GM23338 (cell line): ENCODE measurements at regions not wholly inside any gene's neighbourhood (a gene's known extent, or its start where the extent isn't known, plus 50 kb on each side); places are given as distances from the start of the nearest gene placed in this dataset.

Experiments
- ATAC-seq: fragments of 200-7000 bp; cut with Tn5 transposase; 3 replicates; pipeline ENCODE4 v1.9.1; 2020
- DNase-seq: peaks from one replicate; pipeline ENCODE4 v3.0.0-alpha.2; 2015; ENCODE audit warnings: low spot score
- H2AFZ ChIP-seq: fragments of 200-600 bp; sonication (generic); 2 replicates; pipeline ENCODE4 v1.8.0; 2016; ENCODE audit warnings: antibody characterized with exemption, mild to moderate bottlenecking, moderate library complexity
- H3F3A ChIP-seq: fragments of 200-600 bp; sonication (generic); replicated peaks from 2 replicates; pipeline ENCODE4 v1.8.0; 2017; ENCODE audit warnings: antibody characterized with exemption, mixed run types, low read depth
- H3K27ac ChIP-seq: fragments of 200-600 bp; sonication (generic); 2 replicates; pipeline ENCODE4 v1.6.1; 2016; ENCODE audit warnings: low read depth
- H3K27me3 ChIP-seq: fragments of 200-600 bp; sonication (generic); 2 replicates; pipeline ENCODE4 v1.8.0; 2016; ENCODE audit warnings: mild to moderate bottlenecking, mixed run types, moderate library complexity; ENCODE audit not compliant: insufficient read depth
- H3K36me3 ChIP-seq: fragments of 200-600 bp; sonication (generic); 2 replicates; pipeline ENCODE4 v1.8.0; 2016; ENCODE audit warnings: mild to moderate bottlenecking; ENCODE audit not compliant: insufficient read depth
- H3K4me1 ChIP-seq: fragments of 200-600 bp; sonication (generic); 2 replicates; pipeline ENCODE4 v1.8.0; 2016; ENCODE audit warnings: mild to moderate bottlenecking, moderate library complexity; ENCODE audit not compliant: insufficient read depth
- H3K4me2 ChIP-seq: fragments of 200-600 bp; sonication (generic); 2 replicates; pipeline ENCODE4 v1.7.1; 2017; ENCODE audit warnings: mixed run types
- H3K4me3 ChIP-seq: fragments of 200-600 bp; sonication (generic); 2 replicates; pipeline ENCODE4 v1.6.1; 2016; ENCODE audit warnings: mixed run types
- H3K79me2 ChIP-seq: fragments of 200-600 bp; sonication (generic); replicated peaks from 2 replicates; pipeline ENCODE4 v1.8.0; 2017; ENCODE audit warnings: mild to moderate bottlenecking; ENCODE audit not compliant: insufficient read depth
- H3K9me2 ChIP-seq: fragments of 200-600 bp; sonication (generic); 2 replicates; pipeline ENCODE4 v1.8.0; 2017; ENCODE audit not compliant: insufficient read depth
- H4K20me1 ChIP-seq: fragments of 200-600 bp; sonication (generic); replicated peaks from 2 replicates; pipeline ENCODE4 v1.8.0; 2017; ENCODE audit warnings: mild to moderate bottlenecking; ENCODE audit not compliant: insufficient read depth
- H3K27ac Mint-ChIP-seq: 2 replicates; pipeline ENCODE4 v1.8.0; 2020; ENCODE audit warnings: inconsistent platforms, mild to moderate bottlenecking, moderate library complexity, mixed read lengths
- H3K27me3 Mint-ChIP-seq: 3 replicates; pipeline ENCODE4 v1.8.0; 2022; ENCODE audit warnings: low read depth, mild to moderate bottlenecking, moderate library complexity, mixed read lengths, inconsistent platforms; ENCODE audit not compliant: insufficient read depth, poor library complexity
- H3K36me3 Mint-ChIP-seq: 3 replicates; pipeline ENCODE4 v1.8.0; 2021; ENCODE audit warnings: low read depth, mild to moderate bottlenecking, inconsistent platforms, moderate library complexity, mixed read lengths
- H3K4me1 Mint-ChIP-seq: 3 replicates; pipeline ENCODE4 v1.8.0; 2020; ENCODE audit warnings: mild to moderate bottlenecking, inconsistent platforms, mixed read lengths
- H3K4me3 Mint-ChIP-seq: 3 replicates; pipeline ENCODE4 v1.8.0; 2021; ENCODE audit warnings: moderate library complexity, mild to moderate bottlenecking, inconsistent platforms, mixed read lengths
- H3K9me3 Mint-ChIP-seq: 3 replicates; pipeline ENCODE4 v1.8.0; 2020; ENCODE audit warnings: moderate library complexity, mild to moderate bottlenecking, inconsistent platforms, mixed read lengths
- EZH2phosphoT487 ChIP-seq: fragments of 200-600 bp; sonication (generic); IDR thresholded peaks from one replicate; pipeline ENCODE4 v1.8.1; 2018; ENCODE audit warnings: antibody characterized with exemption; ENCODE audit not compliant: unreplicated experiment
- NANOG ChIP-seq: IDR thresholded peaks from 2 replicates; pipeline ENCODE4 v1.6.1; 2016; ENCODE audit warnings: antibody characterized with exemption, borderline replicate concordance
- ZNF331 ChIP-seq: fragments of 250-450 bp; sonication (Bioruptor Pico); IDR thresholded peaks from 2 replicates; pipeline ENCODE4 v1.5.0; 2020; ENCODE audit warnings: low read depth, mild to moderate bottlenecking, moderate library complexity
- ZNF462 ChIP-seq: fragments of 250-450 bp; sonication (Bioruptor Pico); IDR thresholded peaks from 2 replicates; pipeline ENCODE4 v1.5.0; 2020; ENCODE audit warnings: mild to moderate bottlenecking, moderate library complexity

- no peak for TF ChIP-seq ZNF462
Observed at GRCh38 chr1:68370101-68370915, 79.4 kb downstream of the RPE65 start (continued).

DNA sequence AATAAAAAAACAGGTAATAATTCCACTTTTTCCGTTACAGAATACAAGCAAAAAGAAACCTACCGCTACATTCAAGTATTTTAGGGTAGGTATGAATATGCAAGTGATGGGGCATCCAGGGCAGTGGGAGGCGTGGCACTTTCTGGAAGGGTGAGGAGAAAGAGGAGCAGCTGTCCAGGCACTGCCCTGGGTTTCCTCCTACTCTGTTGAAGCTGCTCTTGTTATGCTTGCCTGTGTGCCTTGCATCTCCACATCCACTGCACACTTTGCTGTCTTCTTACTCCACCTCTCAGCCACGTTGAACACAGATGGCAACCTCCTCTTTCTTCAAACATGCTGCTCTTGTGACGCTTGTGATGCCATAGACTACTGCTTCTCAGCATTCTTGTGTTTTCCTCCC, 83.2 kb downstream of the RPE65 start:
- peaks cover 5% of the 10 kb centered on the region for H3K27me3 Mint-ChIP-seq
- no peaks in the 10 kb centered on the region for H3K36me3 ChIP-seq
- no peaks in the 10 kb centered on the region for H4K20me1 ChIP-seq
- no peak overlapping the region for H3K4me3 ChIP-seq
- H3K4me1 Mint-ChIP-seq, result peaks cover 13% of the 10 kb centered on the region
- H3K27ac Mint-ChIP-seq, result no peak overlapping the region
- no peak overlapping the region for H3K4me3 Mint-ChIP-seq
- H3K4me2 ChIP-seq, result no peak overlapping the region
- TF ChIP-seq EZH2phosphoT487 (no peak), ZNF331 (CRISPR knock-in tag) (no peak), NANOG (no peak)
- no peak overlapping the region for H3K27ac ChIP-seq
- H3K9me3 Mint-ChIP-seq, result no peaks in the 10 kb centered on the region
- no peaks in the 10 kb centered on the region for H3K27me3 ChIP-seq
- no peaks in the 10 kb centered on the region; the same call in 1 of the 2 replicates for H3K9me2 ChIP-seq
- H3K4me1 ChIP-seq, result 0 out of 2 replicates have a peak, but pooled peaks cover 15% of the 10 kb centered on the region
- H2AFZ ChIP-seq, result no peak overlapping the region
- no peaks in the 10 kb centered on the region for H3F3A ChIP-seq
- DNase-seq, result no peak
- H3K36me3 Mint-ChIP-seq, result no peaks in the 10 kb centered on the region
- ATAC-seq, result no peak
- no peaks in the 10 kb centered on the region for H3K79me2 ChIP-seq
